Mesothelial cell of epicardium (in vitro differentiated cells): ENCODE measurements at regions not wholly inside any gene's neighbourhood (a gene's known extent, or its start where the extent isn't known, plus 50 kb on each side); places are given as distances from the start of the nearest gene placed in this dataset.

Source experiments
- DNase-seq, 2 experiments: peaks; one replicate each; pipeline ENCODE4 v3.0.0; 2021; ENCODE audit warnings: low spot score in 2 of 2; ENCODE audit not compliant: unreplicated experiment in 2 of 2
- H3K27ac Mint-ChIP-seq: 2 replicates; pipeline ENCODE4 v1.8.0; 2021; ENCODE audit warnings: mixed read lengths
- H3K27me3 Mint-ChIP-seq: 2 replicates; pipeline ENCODE4 v1.8.0; 2021; ENCODE audit warnings: low read depth, mixed read lengths
- H3K36me3 Mint-ChIP-seq: 2 replicates; pipeline ENCODE4 v1.8.0; 2021; ENCODE audit warnings: mixed read lengths
- H3K4me1 Mint-ChIP-seq: 2 replicates; pipeline ENCODE4 v1.8.0; 2021; ENCODE audit warnings: mixed read lengths
- H3K4me3 Mint-ChIP-seq: 2 replicates; pipeline ENCODE4 v1.8.0; 2021; ENCODE audit warnings: mild to moderate bottlenecking, moderate library complexity, mixed read lengths
- H3K9me3 Mint-ChIP-seq: 2 replicates; pipeline ENCODE4 v1.8.0; 2021; ENCODE audit warnings: mixed read lengths
- CTCF ChIP-seq: fragments of 200-600 bp; sonication (generic); IDR thresholded peaks from one replicate; pipeline ENCODE4 v1.5.0; 2021; ENCODE audit warnings: antibody characterized with exemption; ENCODE audit not compliant: unreplicated experiment

GRCh38 chr16:72442385-72443158, 270.6 kb upstream of the PMFBP1 start:
- H3K36me3 Mint-ChIP-seq = peaks cover 13% of the 10 kb centered on the region
- H3K27ac Mint-ChIP-seq = no peak overlapping the region
- no peaks in the 10 kb centered on the region for H3K27me3 Mint-ChIP-seq
- no peaks in the 10 kb centered on the region for H3K4me1 Mint-ChIP-seq
- H3K9me3 Mint-ChIP-seq = peaks cover 32% of the 10 kb centered on the region
- no peak for DNase-seq
- no peak for TF ChIP-seq CTCF
- no peak overlapping the region for H3K4me3 Mint-ChIP-seq

- no peak for DNase-seq
- TF ChIP-seq CTCF = no peak
- Mint-ChIP-seq H3K27ac (no peak overlapping the region), H3K9me3 (peaks cover 48% of the 10 kb centered on the region), H3K36me3 (peaks cover 33% of the 10 kb centered on the region), H3K4me1 (no peaks in the 10 kb centered on the region), H3K4me3 (no peak overlapping the region), H3K27me3 (no peaks in the 10 kb centered on the region)
Measured at GRCh38 chr16:72437891-72438290, 265.9 kb upstream of the PMFBP1 start.

GRCh38 chr16:72434159-72434558, 262.2 kb upstream of the PMFBP1 start:
- Mint-ChIP-seq H3K27ac (no peak overlapping the region), H3K27me3 (no peaks in the 10 kb centered on the region), H3K4me3 (no peak overlapping the region), H3K36me3 (peaks cover 25% of the 10 kb centered on the region), H3K4me1 (no peaks in the 10 kb centered on the region), H3K9me3 (peaks cover 36% of the 10 kb centered on the region)
- DNase-seq = no peak
- TF ChIP-seq CTCF = no peak

GRCh38 chr16:72430121-72430520, 258.2 kb upstream of the PMFBP1 start:
- no peak for TF ChIP-seq CTCF
- peaks cover 20% of the 10 kb centered on the region for H3K36me3 Mint-ChIP-seq
- no peaks in the 10 kb centered on the region for H3K27me3 Mint-ChIP-seq
- no peak overlapping the region for H3K27ac Mint-ChIP-seq
- no peak for DNase-seq
- H3K4me3 Mint-ChIP-seq = no peak overlapping the region
- no peaks in the 10 kb centered on the region for H3K4me1 Mint-ChIP-seq
- H3K9me3 Mint-ChIP-seq = peaks cover 20% of the 10 kb centered on the region

- H3K4me1 Mint-ChIP-seq = no peaks in the 10 kb centered on the region
- H3K36me3 Mint-ChIP-seq = peaks cover 19% of the 10 kb centered on the region
- no peak for DNase-seq
- no peaks in the 10 kb centered on the region for H3K27me3 Mint-ChIP-seq
- H3K9me3 Mint-ChIP-seq = peaks cover 19% of the 10 kb centered on the region
- no peak overlapping the region for H3K27ac Mint-ChIP-seq
- TF ChIP-seq CTCF = no peak
- no peak overlapping the region for H3K4me3 Mint-ChIP-seq
Measured at GRCh38 chr16:72429671-72430081, 257.7 kb upstream of the PMFBP1 start.
